Adrenal gland (tissue), 5 donors: ENCODE measurements at regions not wholly inside any gene's neighbourhood (a gene's known extent, or its start where the extent isn't known, plus 50 kb on each side); places are given as distances from the start of the nearest gene placed in this dataset.

ENCODE experiments used
- CTCF ChIP-seq, 6 experiments: fragments of 450-650 bp in 4 of 6; fragments of 200-600 bp in 2 of 6; sonication (generic) in 1 of 6; IDR thresholded peaks; 1 replicate in 5 of 6; 2 replicates in 1 of 6; pipeline versions ENCODE4 v1.5.1 to v1.8.0; 2016 to 2021; ENCODE audit warnings: antibody characterized with exemption in 6 of 6, mild to moderate bottlenecking in 2 of 6, moderate library complexity in 1 of 6
- POLR2A ChIP-seq, 2 donors: fragments of 450-650 bp; IDR thresholded peaks; one replicate each; pipeline ENCODE4 v1.6.1; 2017; ENCODE audit warnings: antibody characterized with exemption in 2 of 2, mild to moderate bottlenecking in 2 of 2, moderate library complexity in 1 of 2
- donor health status: DM: no; HTN: no; CAD: no.

GRCh38 chr3:163914567-163914966 lies 1163.7 kb downstream of the SI start:
- TF ChIP-seq CTCF (IDR thresholded peaks at IDR 0.05), result no peak
- TF ChIP-seq POLR2A (IDR thresholded peaks at IDR 0.05), result no peak
